Vagina (tissue), 2 donors: ENCODE measurements at regions not wholly inside any gene's neighbourhood (a gene's known extent, or its start where the extent isn't known, plus 50 kb on each side); places are given as distances from the start of the nearest gene placed in this dataset.

ENCODE experiments used
- POLR2A ChIP-seq, 2 donors: fragments of 450-650 bp; IDR thresholded peaks; one replicate each; pipeline ENCODE4 v1.6.1; 2017; ENCODE audit warnings: antibody characterized with exemption in 2 of 2, mild to moderate bottlenecking in 2 of 2, moderate library complexity in 2 of 2
- POLR2AphosphoS5 ChIP-seq, 2 donors: sonication (generic); formaldehyde crosslinking; IDR thresholded peaks; one replicate each; pipeline ENCODE4 v1.9.0; 2017; ENCODE audit warnings: antibody characterized with exemption in 2 of 2, mild to moderate bottlenecking in 2 of 2, low read depth in 1 of 2; ENCODE audit not compliant: insufficient read depth in 1 of 2
- TF ChIP-seq, protein P1 (sequence below), 3 experiments: fragments of 450-650 bp in 2 of 3; fragments of 200-600 bp in 1 of 3; sonication (generic) in 1 of 3; IDR thresholded peaks; one replicate each; pipeline ENCODE4 v1.5.1; 2017 to 2019; ENCODE audit warnings: antibody characterized with exemption in 3 of 3, mild to moderate bottlenecking in 2 of 3, moderate library complexity in 2 of 3

DNA sequence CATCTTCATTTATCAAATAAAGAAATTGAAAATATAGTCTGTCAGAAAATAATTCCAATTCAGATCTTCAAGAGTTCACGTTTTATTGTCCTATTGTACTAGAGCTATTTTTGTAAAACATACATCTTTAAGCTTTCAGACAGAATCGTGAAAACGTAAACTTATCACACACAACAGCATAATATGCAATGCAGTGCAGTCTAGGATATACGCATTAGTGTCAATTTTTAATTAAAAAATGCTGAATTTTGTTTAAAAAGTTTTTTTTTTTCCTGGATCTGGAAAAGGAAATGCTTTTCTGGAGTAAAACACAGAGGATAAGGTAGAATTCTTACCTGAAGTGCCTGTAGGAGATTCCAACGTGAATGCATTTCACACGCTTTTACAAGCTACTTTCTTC is 458.2 kb upstream of the KLF6 start:
- TF ChIP-seq, protein P1, sequence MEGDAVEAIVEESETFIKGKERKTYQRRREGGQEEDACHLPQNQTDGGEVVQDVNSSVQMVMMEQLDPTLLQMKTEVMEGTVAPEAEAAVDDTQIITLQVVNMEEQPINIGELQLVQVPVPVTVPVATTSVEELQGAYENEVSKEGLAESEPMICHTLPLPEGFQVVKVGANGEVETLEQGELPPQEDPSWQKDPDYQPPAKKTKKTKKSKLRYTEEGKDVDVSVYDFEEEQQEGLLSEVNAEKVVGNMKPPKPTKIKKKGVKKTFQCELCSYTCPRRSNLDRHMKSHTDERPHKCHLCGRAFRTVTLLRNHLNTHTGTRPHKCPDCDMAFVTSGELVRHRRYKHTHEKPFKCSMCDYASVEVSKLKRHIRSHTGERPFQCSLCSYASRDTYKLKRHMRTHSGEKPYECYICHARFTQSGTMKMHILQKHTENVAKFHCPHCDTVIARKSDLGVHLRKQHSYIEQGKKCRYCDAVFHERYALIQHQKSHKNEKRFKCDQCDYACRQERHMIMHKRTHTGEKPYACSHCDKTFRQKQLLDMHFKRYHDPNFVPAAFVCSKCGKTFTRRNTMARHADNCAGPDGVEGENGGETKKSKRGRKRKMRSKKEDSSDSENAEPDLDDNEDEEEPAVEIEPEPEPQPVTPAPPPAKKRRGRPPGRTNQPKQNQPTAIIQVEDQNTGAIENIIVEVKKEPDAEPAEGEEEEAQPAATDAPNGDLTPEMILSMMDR (IDR thresholded peaks at IDR 0.05) = no peak
- TF ChIP-seq POLR2A (IDR thresholded peaks at IDR 0.05) (no peak), POLR2AphosphoS5 (IDR thresholded peaks at IDR 0.05; ENCODE audit: insufficient read depth in 1 of 2, low read depth in 1 of 2) (no peak)
